ENCODE measurements at regions not wholly inside any gene's neighbourhood (a gene's known extent, or its start where the extent isn't known, plus 50 kb on each side); places are given as distances from the start of the nearest gene placed in this dataset.
"Not testable (repeated sequence)": the region's sequence is repeated elsewhere in the genome, so short reads cannot be mapped to it uniquely, and the experiment has no call there.

- no peak for ATAC-seq (replicated peaks in 1 of 2)
- Mint-ChIP-seq H3K4me3 (no peak overlapping the region), H3K36me3 (ENCODE audit: insufficient read depth in 2 of 2) (peaks cover 2 to 3% of the 10 kb centered on the region in 2 donors), H3K27me3 (ENCODE audit: low read depth) (no peaks in the 10 kb centered on the region), H3K27ac (no peak overlapping the region), H3K4me1 (ENCODE audit: low read depth) (peaks cover 28% of the 10 kb centered on the region), H3K9me3 (peaks cover 0 to 3% of the 10 kb centered on the region in 2 donors)
- DNase-seq = no peak
Observed at GRCh38 chr21:14740116-14740515, 194.0 kb upstream of the SAMSN1 start.

GRCh38 chr21:14739590-14739989 lies 193.5 kb upstream of the SAMSN1 start:
- DNase-seq (no peak), ATAC-seq (replicated peaks in 1 of 2) (no peak)
- Mint-ChIP-seq H3K27ac (no peak overlapping the region), H3K4me1 (ENCODE audit: low read depth) (peaks cover 33% of the 10 kb centered on the region), H3K4me3 (no peak overlapping the region), H3K9me3 (peaks cover 0 to 3% of the 10 kb centered on the region in 2 donors), H3K27me3 (ENCODE audit: low read depth) (no peaks in the 10 kb centered on the region), H3K36me3 (ENCODE audit: insufficient read depth in 2 of 2) (peaks cover 2 to 3% of the 10 kb centered on the region in 2 donors)

GRCh38 chr21:14738576-14738975 lies 192.5 kb upstream of the SAMSN1 start:
- not testable (repeated sequence) for DNase-seq; H3K9me3 Mint-ChIP-seq; ATAC-seq (replicated peaks in 1 of 2); H3K27me3 Mint-ChIP-seq (ENCODE audit: low read depth); H3K4me3 Mint-ChIP-seq; H3K27ac Mint-ChIP-seq; H3K36me3 Mint-ChIP-seq (ENCODE audit: insufficient read depth in 2 of 2)
- peaks cover 44% of the 10 kb centered on the region for H3K4me1 Mint-ChIP-seq (ENCODE audit: low read depth)

- H3K36me3 Mint-ChIP-seq (ENCODE audit: insufficient read depth in 2 of 2) = no peaks in the 10 kb centered on the region
- H3K4me3 Mint-ChIP-seq = no peak overlapping the region
- no peaks in the 10 kb centered on the region for H3K9me3 Mint-ChIP-seq
- H3K27me3 Mint-ChIP-seq (ENCODE audit: low read depth) = no peaks in the 10 kb centered on the region
- H3K4me1 Mint-ChIP-seq (ENCODE audit: low read depth) = peaks cover 45% of the 10 kb centered on the region
- DNase-seq (peak; percentile 42 to 63), ATAC-seq (replicated peaks in 1 of 2) (peak; percentile 76 to 79)
- H3K27ac Mint-ChIP-seq = peak overlapping the region; percentile 7
Observed at GRCh38 chr21:14737922-14738321, 191.8 kb upstream of the SAMSN1 start.

- H3K4me3 Mint-ChIP-seq = peak overlapping the region in 1 of 2 donors; percentile 58
- no peaks in the 10 kb centered on the region for H3K27me3 Mint-ChIP-seq (ENCODE audit: low read depth)
- peaks cover 45% of the 10 kb centered on the region for H3K4me1 Mint-ChIP-seq (ENCODE audit: low read depth)
- DNase-seq (no peak), ATAC-seq (replicated peaks in 1 of 2) (peak; percentile 20 to 37)
- no peaks in the 10 kb centered on the region for H3K36me3 Mint-ChIP-seq (ENCODE audit: insufficient read depth in 2 of 2)
- peak overlapping the region; percentile 7 for H3K27ac Mint-ChIP-seq
- H3K9me3 Mint-ChIP-seq = no peaks in the 10 kb centered on the region
Observed at GRCh38 chr21:14737284-14737691, 191.2 kb upstream of the SAMSN1 start.

- Mint-ChIP-seq H3K9me3 (no peaks in the 10 kb centered on the region), H3K4me1 (ENCODE audit: low read depth) (peaks cover 45% of the 10 kb centered on the region), H3K36me3 (ENCODE audit: insufficient read depth in 2 of 2) (no peaks in the 10 kb centered on the region), H3K27me3 (ENCODE audit: low read depth) (no peaks in the 10 kb centered on the region), H3K4me3 (peak overlapping the region in 1 of 2 donors; percentile 36), H3K27ac (peak overlapping the region; percentile 7)
- no peak for DNase-seq
- ATAC-seq (replicated peaks in 1 of 2) = peak in 1 of 2 donors; percentile 55
Observed at GRCh38 chr21:14736672-14737071, 190.6 kb upstream of the SAMSN1 start.

GRCh38 chr21:14736162-14736561 lies 190.0 kb upstream of the SAMSN1 start:
- no peak for DNase-seq

GRCh38 chr21:14734833-14735232 lies 188.7 kb upstream of the SAMSN1 start:
- Mint-ChIP-seq H3K27ac (no peak overlapping the region), H3K36me3 (ENCODE audit: insufficient read depth in 2 of 2) (no peaks in the 10 kb centered on the region), H3K9me3 (no peaks in the 10 kb centered on the region), H3K4me3 (no peak overlapping the region), H3K27me3 (ENCODE audit: low read depth) (no peaks in the 10 kb centered on the region), H3K4me1 (ENCODE audit: low read depth) (peaks cover 45% of the 10 kb centered on the region)
- ATAC-seq (replicated peaks in 1 of 2) = no peak
- DNase-seq = no peak

More at GRCh38 chr21:14736162-14736561, 190.0 kb upstream of the SAMSN1 start:
- Mint-ChIP-seq H3K4me3 (peak overlapping the region in 1 of 2 donors; percentile 27), H3K9me3 (no peaks in the 10 kb centered on the region), H3K36me3 (ENCODE audit: insufficient read depth in 2 of 2) (no peaks in the 10 kb centered on the region), H3K27me3 (ENCODE audit: low read depth) (no peaks in the 10 kb centered on the region), H3K27ac (peak overlapping the region; percentile 50), H3K4me1 (ENCODE audit: low read depth) (peaks cover 45% of the 10 kb centered on the region)
- ATAC-seq (replicated peaks in 1 of 2) = peak; percentile 49 to 75

- H3K4me3 Mint-ChIP-seq = no peak overlapping the region
- no peaks in the 10 kb centered on the region for H3K27me3 Mint-ChIP-seq (ENCODE audit: low read depth)
- peak in 1 of 2 donors; percentile 5 for DNase-seq
- no peaks in the 10 kb centered on the region for H3K36me3 Mint-ChIP-seq (ENCODE audit: insufficient read depth in 2 of 2)
- no peaks in the 10 kb centered on the region for H3K9me3 Mint-ChIP-seq
- H3K27ac Mint-ChIP-seq = no peak overlapping the region
- ATAC-seq (replicated peaks in 1 of 2) = peak; percentile 32 to 52
- peaks cover 45% of the 10 kb centered on the region for H3K4me1 Mint-ChIP-seq (ENCODE audit: low read depth)
Observed at GRCh38 chr21:14734191-14734590, 188.1 kb upstream of the SAMSN1 start.

GRCh38 chr21:14725219-14725618 lies 179.1 kb upstream of the SAMSN1 start:
- H3K9me3 Mint-ChIP-seq = no peaks in the 10 kb centered on the region
- DNase-seq = no peak
- H3K4me1 Mint-ChIP-seq (ENCODE audit: low read depth) = peaks cover 6% of the 10 kb centered on the region
- no peak overlapping the region for H3K27ac Mint-ChIP-seq
- no peak overlapping the region for H3K4me3 Mint-ChIP-seq
- no peak for ATAC-seq (replicated peaks in 1 of 2)
- no peaks in the 10 kb centered on the region for H3K27me3 Mint-ChIP-seq (ENCODE audit: low read depth)
- no peaks in the 10 kb centered on the region for H3K36me3 Mint-ChIP-seq (ENCODE audit: insufficient read depth in 2 of 2)

- Mint-ChIP-seq H3K27me3 (ENCODE audit: low read depth) (no peaks in the 10 kb centered on the region), H3K27ac (no peak overlapping the region), H3K4me3 (no peak overlapping the region), H3K36me3 (ENCODE audit: insufficient read depth in 2 of 2) (no peaks in the 10 kb centered on the region), H3K4me1 (ENCODE audit: low read depth) (peaks cover 10% of the 10 kb centered on the region), H3K9me3 (no peaks in the 10 kb centered on the region)
- DNase-seq = no peak
- ATAC-seq (replicated peaks in 1 of 2) = peak in 1 of 2 donors; percentile 87
Observed at GRCh38 chr21:14722841-14723483, 176.8 kb upstream of the SAMSN1 start.

GRCh38 chr21:14720237-14720636 lies 174.1 kb upstream of the SAMSN1 start:
- DNase-seq (no peak), ATAC-seq (replicated peaks in 1 of 2) (no peak)
- Mint-ChIP-seq H3K27ac (no peak overlapping the region), H3K4me1 (ENCODE audit: low read depth) (peaks cover 4% of the 10 kb centered on the region), H3K27me3 (ENCODE audit: low read depth) (no peaks in the 10 kb centered on the region), H3K36me3 (ENCODE audit: insufficient read depth in 2 of 2) (no peaks in the 10 kb centered on the region), H3K4me3 (no peak overlapping the region), H3K9me3 (no peaks in the 10 kb centered on the region)

GRCh38 chr21:14718951-14719350 lies 172.8 kb upstream of the SAMSN1 start:
- no peaks in the 10 kb centered on the region for H3K36me3 Mint-ChIP-seq (ENCODE audit: insufficient read depth in 2 of 2)
- no peak overlapping the region for H3K27ac Mint-ChIP-seq
- no peaks in the 10 kb centered on the region for H3K27me3 Mint-ChIP-seq (ENCODE audit: low read depth)
- H3K4me1 Mint-ChIP-seq (ENCODE audit: low read depth) = peaks cover 4% of the 10 kb centered on the region
- ATAC-seq (replicated peaks in 1 of 2) = no peak
- DNase-seq = no peak
- H3K9me3 Mint-ChIP-seq = no peaks in the 10 kb centered on the region
- H3K4me3 Mint-ChIP-seq = no peak overlapping the region
